A549 (cell line): ENCODE measurements at regions not wholly inside any gene's neighbourhood (a gene's known extent, or its start where the extent isn't known, plus 50 kb on each side); places are given as distances from the start of the nearest gene placed in this dataset.

Experiments
- ATAC-seq, 2 experiments: fragments of 200-7000 bp in 1 of 2; fragments of >200 bp in 1 of 2; cut with Nextera tagmentation in 1 of 2; cut with Tn5 transposase in 1 of 2; 3 replicates each; pipeline versions ENCODE4 v1.8.0 to v1.9.1; 2018 to 2020; ENCODE audit warnings: mild to moderate bottlenecking in 1 of 2, moderate library complexity in 1 of 2
- CTCF ChIA-PET: fragments of 300-600 bp; sonication (Branson Sonifier 250); formaldehyde crosslinking; extraction: SDS; loops from one replicate; lab custom pipeline; 2021; ENCODE audit warnings: antibody characterized with exemption, inconsistent platforms; lab: Yijun Ruan, JAX
- POLR2A ChIA-PET: fragments of 350-600 bp; formaldehyde crosslinking; extraction: SDS; loops from one replicate; lab custom pipeline; 2021; ENCODE audit warnings: antibody characterized with exemption, inconsistent platforms; lab: Yijun Ruan, JAX
- DNase-seq, 2 experiments: peaks; one replicate each; pipeline versions ENCODE4 v3.0.0 to v3.0.0-alpha.2; 2011 to 2016; ENCODE audit warnings: low read depth in 1 of 2, low spot score in 1 of 2
- FAIRE-seq: peaks from 2 replicates; lab custom pipeline; 2011; peaks lifted over from hg19 to GRCh38; lab: Jason Lieb, UNC
- H3K27ac ChIP-seq, 2 experiments: fragments of >200 bp; sonication (Bioruptor Twin); formaldehyde crosslinking; 3 replicates each; pipeline ENCODE4 v1.5.1; 2016 to 2017
- H3K4me1 ChIP-seq: fragments of >200 bp; sonication (Bioruptor Twin); formaldehyde crosslinking; 3 replicates; pipeline ENCODE4 v1.6.1; 2016
- H3K4me2 ChIP-seq: fragments of >200 bp; sonication (Bioruptor Twin); formaldehyde crosslinking; 3 replicates; pipeline ENCODE4 v1.6.1; 2016
- H3K4me3 ChIP-seq: fragments of >200 bp; sonication (Bioruptor Twin); formaldehyde crosslinking; 3 replicates; pipeline ENCODE4 v1.5.1; 2016
- H3K9me3 ChIP-seq: fragments of >200 bp; sonication (Bioruptor Twin); formaldehyde crosslinking; 3 replicates; pipeline ENCODE4 v1.6.1; 2016
- CBX8 ChIP-seq: fragments of 200-600 bp; sonication (generic); IDR thresholded peaks from 2 replicates; pipeline ENCODE4 v1.6.1; 2016
- CEBPB ChIP-seq, 2 experiments: fragments of >200 bp in 1 of 2; sonication (Bioruptor Twin) in 1 of 2; formaldehyde crosslinking in 1 of 2; IDR thresholded peaks; 2 replicates each; pipeline ENCODE4 v1.6.1; 2012 to 2016
- CHD4 ChIP-seq: fragments of 200-600 bp; sonication (generic); IDR thresholded peaks from 2 replicates; pipeline ENCODE4 v1.6.1; 2016; ENCODE audit warnings: antibody characterized with exemption, mild to moderate bottlenecking, borderline replicate concordance
- EHF ChIP-seq: fragments of 250-450 bp; sonication (Bioruptor Pico); IDR thresholded peaks from 2 replicates; pipeline ENCODE4 v1.5.0; 2020; ENCODE audit warnings: mild to moderate bottlenecking
- EHMT2 ChIP-seq: fragments of 200-600 bp; sonication (generic); IDR thresholded peaks from 2 replicates; pipeline ENCODE4 v1.6.1; 2016; ENCODE audit warnings: antibody characterized with exemption, low read depth, mild to moderate bottlenecking, moderate library complexity
- FOSL2 ChIP-seq, 2 experiments: fragments of 450-650 bp in 1 of 2; fragments of >200 bp in 1 of 2; sonication (Bioruptor Twin) in 1 of 2; formaldehyde crosslinking; IDR thresholded peaks; 2 replicates each; pipeline versions ENCODE4 v1.5.0 to v1.6.1; 2016 to 2020; ENCODE audit warnings: mild to moderate bottlenecking in 1 of 2, moderate library complexity in 1 of 2
- FOXS1 ChIP-seq: fragments of 250-450 bp; sonication (Bioruptor Pico); IDR thresholded peaks from 2 replicates; pipeline ENCODE4 v1.5.0; 2020; ENCODE audit warnings: mild to moderate bottlenecking, moderate library complexity
- HDAC2 ChIP-seq: fragments of 200-600 bp; sonication (generic); IDR thresholded peaks from 2 replicates; pipeline ENCODE4 v1.6.1; 2016
- HOXA7 ChIP-seq: fragments of 250-450 bp; sonication (Bioruptor Pico); IDR thresholded peaks from 2 replicates; pipeline ENCODE4 v1.5.0; 2020; ENCODE audit warnings: mild to moderate bottlenecking, moderate library complexity
- HOXB13 ChIP-seq: fragments of 250-450 bp; sonication (Bioruptor Pico); IDR thresholded peaks from 2 replicates; pipeline ENCODE4 v1.5.0; 2020; ENCODE audit warnings: low read depth, mild to moderate bottlenecking, moderate library complexity
- HOXB5 ChIP-seq: fragments of 250-450 bp; sonication (Bioruptor Pico); IDR thresholded peaks from 2 replicates; pipeline ENCODE4 v1.5.0; 2020; ENCODE audit warnings: mild to moderate bottlenecking, moderate library complexity
- MAFK ChIP-seq: fragments of 450-650 bp; IDR thresholded peaks from 2 replicates; pipeline ENCODE4 v1.6.1; 2014; ENCODE audit not compliant: partially characterized antibody
- MAZ ChIP-seq: fragments of 150-350 bp; IDR thresholded peaks from 2 replicates; pipeline ENCODE4 v1.6.1; 2014; ENCODE audit warnings: antibody characterized with exemption, low read depth, low read length, borderline replicate concordance
- MYC ChIP-seq: IDR thresholded peaks from 2 replicates; pipeline ENCODE4 v1.6.1; 2012; ENCODE audit warnings: mild to moderate bottlenecking, inconsistent platforms, low read length, improper control_type of control experiment, borderline replicate concordance
- POLR2A ChIP-seq: IDR thresholded peaks from 2 replicates; pipeline ENCODE4 v1.6.1; 2012; ENCODE audit warnings: mild to moderate bottlenecking, low read length
- RARB ChIP-seq: fragments of 250-450 bp; sonication (Bioruptor Pico); IDR thresholded peaks from 2 replicates; pipeline ENCODE4 v1.8.0; 2021; ENCODE audit warnings: mild to moderate bottlenecking, moderate library complexity
- RCOR1 ChIP-seq: fragments of 150-350 bp; IDR thresholded peaks from 2 replicates; pipeline ENCODE4 v1.6.1; 2014; ENCODE audit warnings: antibody characterized with exemption, low read length, low read depth
- RNF2 ChIP-seq: fragments of 200-600 bp; sonication (generic); IDR thresholded peaks from 2 replicates; pipeline ENCODE4 v1.6.1; 2016; ENCODE audit warnings: low read depth, mild to moderate bottlenecking, antibody characterized with exemption, moderate library complexity, borderline replicate concordance
- TFCP2L1 ChIP-seq: fragments of 250-450 bp; sonication (Bioruptor Pico); IDR thresholded peaks from 2 replicates; pipeline ENCODE4 v1.5.0; 2021; ENCODE audit warnings: mild to moderate bottlenecking
- TP53 ChIP-seq: fragments of 250-450 bp; sonication (Bioruptor Pico); IDR thresholded peaks from 2 replicates; pipeline ENCODE4 v1.5.0; 2021; ENCODE audit warnings: mild to moderate bottlenecking, moderate library complexity
- ZC3H11A ChIP-seq: fragments of 450-650 bp; IDR thresholded peaks from 2 replicates; pipeline ENCODE4 v1.6.1; 2014; ENCODE audit warnings: antibody characterized with exemption, mild to moderate bottlenecking
- ZFP36 ChIP-seq: fragments of 450-650 bp; IDR thresholded peaks from 2 replicates; pipeline ENCODE4 v1.6.1; 2014; ENCODE audit warnings: borderline replicate concordance; ENCODE audit not compliant: partially characterized antibody
- ZSCAN20 ChIP-seq: fragments of 250-450 bp; sonication (Bioruptor Pico); IDR thresholded peaks from 2 replicates; pipeline ENCODE4 v1.8.0; 2022; ENCODE audit warnings: mild to moderate bottlenecking, moderate library complexity
- WGBS: methylation state at CpG from one replicate; pipeline ENCODE4 v1.1.6; 2017; ENCODE audit errors: missing lambda C conversion rate; 5-methylcytosine and 5-hydroxymethylcytosine counted together
- TF ChIP-seq, protein P1 (sequence below): fragments of 450-650 bp; IDR thresholded peaks from 2 replicates; pipeline ENCODE4 v1.6.1; 2014; ENCODE audit warnings: antibody characterized with exemption
- TF ChIP-seq, protein P2 (sequence below): fragments of >200 bp; sonication (Bioruptor Twin); formaldehyde crosslinking; IDR thresholded peaks from 3 replicates; pipeline ENCODE4 v1.6.1; 2016
- TF ChIP-seq, protein P3 (sequence below): fragments of 200-600 bp; sonication (generic); IDR thresholded peaks from 2 replicates; pipeline ENCODE4 v1.6.1; 2016; ENCODE audit warnings: antibody characterized with exemption, mild to moderate bottlenecking, moderate library complexity

DNA sequence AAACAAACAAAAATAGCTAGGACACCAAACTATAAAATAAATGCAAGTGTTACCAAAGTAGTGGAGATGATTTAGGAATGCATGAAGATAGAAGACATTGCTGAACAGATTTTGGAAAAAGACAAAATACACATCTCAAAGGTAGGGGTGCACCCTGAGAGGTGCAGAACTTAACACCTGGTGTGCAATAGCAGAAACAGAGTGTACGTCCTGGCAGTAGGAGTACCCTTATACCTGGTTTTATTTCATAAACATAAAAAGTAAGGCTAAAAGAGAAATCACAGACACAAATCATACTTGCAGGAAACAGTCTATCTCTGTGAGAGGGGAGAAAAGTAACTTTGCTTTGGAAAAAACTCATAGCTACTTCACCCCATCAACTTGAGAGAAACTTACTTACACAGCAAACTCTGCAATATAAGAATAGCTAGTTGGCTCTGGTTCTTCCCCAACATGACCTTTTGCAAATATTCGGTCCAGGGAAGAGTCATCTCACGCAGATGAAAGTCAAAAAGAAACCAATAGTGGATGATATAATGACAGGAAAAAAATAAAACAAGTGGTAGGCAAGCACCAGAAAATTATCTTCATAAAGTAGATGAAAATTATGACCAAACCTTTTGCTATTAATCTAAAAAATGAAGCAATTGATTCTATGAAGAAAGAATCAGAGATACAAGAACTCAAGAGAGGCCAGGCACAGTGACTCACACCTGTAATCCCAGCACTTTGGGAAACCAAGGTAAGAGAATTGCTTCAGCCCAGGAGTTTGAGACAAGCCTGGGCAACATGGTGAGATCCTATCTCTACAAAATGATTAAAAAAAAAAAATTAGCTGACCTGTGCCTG lies 108.9 kb upstream of the BNIP2 start:
- DNase-seq (no peak), FAIRE-seq (peak; percentile 68), ATAC-seq (no peak)
- H3K4me3 ChIP-seq = no peak overlapping the region
- no peaks in the 10 kb centered on the region for H3K9me3 ChIP-seq
- ChIA-PET POLR2A (no interaction called here), CTCF (interaction anchor here (0.6 to 1.2 kb wide), 3 partner anchors 14 to 123 kb away, joined by 3 to 4 read pairs (median 3); no protein-coding TSS in a partner anchor)
- no peaks in the 10 kb centered on the region for H3K4me1 ChIP-seq
- no peak overlapping the region for H3K27ac ChIP-seq
- TF ChIP-seq POLR2A (no peak), RARB (no peak), FOXS1 (CRISPR knock-in tag) (no peak), CHD4 (no peak), RCOR1 (no peak), MAFK (no peak), EHMT2 (no peak), FOSL2 (IDR thresholded peaks at IDR 0.05) (no peak), FOSL2 (CRISPR knock-in tag; IDR thresholded peaks at IDR 0.05) (no peak), HOXA7 (CRISPR knock-in tag) (no peak), ZSCAN20 (CRISPR knock-in tag) (no peak), CBX8 (no peak), ZFP36 (no peak), HOXB5 (no peak)
- TF ChIP-seq, protein P1, sequence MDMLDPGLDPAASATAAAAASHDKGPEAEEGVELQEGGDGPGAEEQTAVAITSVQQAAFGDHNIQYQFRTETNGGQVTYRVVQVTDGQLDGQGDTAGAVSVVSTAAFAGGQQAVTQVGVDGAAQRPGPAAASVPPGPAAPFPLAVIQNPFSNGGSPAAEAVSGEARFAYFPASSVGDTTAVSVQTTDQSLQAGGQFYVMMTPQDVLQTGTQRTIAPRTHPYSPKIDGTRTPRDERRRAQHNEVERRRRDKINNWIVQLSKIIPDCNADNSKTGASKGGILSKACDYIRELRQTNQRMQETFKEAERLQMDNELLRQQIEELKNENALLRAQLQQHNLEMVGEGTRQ = no peak
- TF ChIP-seq, protein P2, sequence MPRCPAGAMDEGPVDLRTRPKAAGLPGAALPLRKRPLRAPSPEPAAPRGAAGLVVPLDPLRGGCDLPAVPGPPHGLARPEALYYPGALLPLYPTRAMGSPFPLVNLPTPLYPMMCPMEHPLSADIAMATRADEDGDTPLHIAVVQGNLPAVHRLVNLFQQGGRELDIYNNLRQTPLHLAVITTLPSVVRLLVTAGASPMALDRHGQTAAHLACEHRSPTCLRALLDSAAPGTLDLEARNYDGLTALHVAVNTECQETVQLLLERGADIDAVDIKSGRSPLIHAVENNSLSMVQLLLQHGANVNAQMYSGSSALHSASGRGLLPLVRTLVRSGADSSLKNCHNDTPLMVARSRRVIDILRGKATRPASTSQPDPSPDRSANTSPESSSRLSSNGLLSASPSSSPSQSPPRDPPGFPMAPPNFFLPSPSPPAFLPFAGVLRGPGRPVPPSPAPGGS = no peak
- H3K4me2 ChIP-seq = no peak overlapping the region
- WGBS = 36% methylated on average over 3 of the region's 3 CpGs

DNA sequence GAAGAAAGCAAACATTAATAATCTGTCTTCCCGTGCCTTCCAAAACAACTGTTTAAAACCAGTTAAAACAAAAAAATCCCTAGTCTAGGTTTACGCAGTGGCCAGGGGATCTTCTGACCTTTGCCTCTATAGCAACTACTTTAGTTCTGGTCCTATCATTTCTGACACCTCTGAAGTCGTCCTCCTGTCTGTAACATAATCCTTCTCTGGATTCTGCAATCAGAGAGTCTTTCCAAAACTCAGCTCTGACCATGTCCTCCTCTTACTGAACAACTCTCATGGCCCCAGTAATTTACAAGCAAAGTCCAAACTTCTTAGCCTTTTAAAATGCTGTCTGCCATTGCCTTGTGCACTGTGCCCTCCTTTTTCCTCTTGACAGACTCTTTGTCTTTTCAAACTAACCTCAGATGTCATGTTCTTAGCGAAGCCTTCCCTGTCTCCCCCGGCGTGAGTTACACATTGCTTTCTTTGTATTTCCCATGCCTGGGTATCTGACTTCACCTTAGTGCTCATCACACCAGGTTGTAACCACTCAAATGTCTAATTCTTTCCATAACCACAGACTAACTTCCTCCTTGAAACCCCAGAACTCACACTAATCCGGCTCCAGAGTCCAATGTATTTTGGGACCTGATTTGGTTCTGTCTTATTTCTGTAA lies 105.2 kb upstream of the BNIP2 start:
- 42% methylated on average over 7 of the region's 7 CpGs for WGBS
- no peak for TF ChIP-seq POLR2A
- no peak for TF ChIP-seq MAFK
- TF ChIP-seq, protein P1 = no peak
- TF ChIP-seq HOXA7 (CRISPR knock-in tag) = no peak
- TF ChIP-seq HDAC2 = no peak
- TF ChIP-seq, protein P3, sequence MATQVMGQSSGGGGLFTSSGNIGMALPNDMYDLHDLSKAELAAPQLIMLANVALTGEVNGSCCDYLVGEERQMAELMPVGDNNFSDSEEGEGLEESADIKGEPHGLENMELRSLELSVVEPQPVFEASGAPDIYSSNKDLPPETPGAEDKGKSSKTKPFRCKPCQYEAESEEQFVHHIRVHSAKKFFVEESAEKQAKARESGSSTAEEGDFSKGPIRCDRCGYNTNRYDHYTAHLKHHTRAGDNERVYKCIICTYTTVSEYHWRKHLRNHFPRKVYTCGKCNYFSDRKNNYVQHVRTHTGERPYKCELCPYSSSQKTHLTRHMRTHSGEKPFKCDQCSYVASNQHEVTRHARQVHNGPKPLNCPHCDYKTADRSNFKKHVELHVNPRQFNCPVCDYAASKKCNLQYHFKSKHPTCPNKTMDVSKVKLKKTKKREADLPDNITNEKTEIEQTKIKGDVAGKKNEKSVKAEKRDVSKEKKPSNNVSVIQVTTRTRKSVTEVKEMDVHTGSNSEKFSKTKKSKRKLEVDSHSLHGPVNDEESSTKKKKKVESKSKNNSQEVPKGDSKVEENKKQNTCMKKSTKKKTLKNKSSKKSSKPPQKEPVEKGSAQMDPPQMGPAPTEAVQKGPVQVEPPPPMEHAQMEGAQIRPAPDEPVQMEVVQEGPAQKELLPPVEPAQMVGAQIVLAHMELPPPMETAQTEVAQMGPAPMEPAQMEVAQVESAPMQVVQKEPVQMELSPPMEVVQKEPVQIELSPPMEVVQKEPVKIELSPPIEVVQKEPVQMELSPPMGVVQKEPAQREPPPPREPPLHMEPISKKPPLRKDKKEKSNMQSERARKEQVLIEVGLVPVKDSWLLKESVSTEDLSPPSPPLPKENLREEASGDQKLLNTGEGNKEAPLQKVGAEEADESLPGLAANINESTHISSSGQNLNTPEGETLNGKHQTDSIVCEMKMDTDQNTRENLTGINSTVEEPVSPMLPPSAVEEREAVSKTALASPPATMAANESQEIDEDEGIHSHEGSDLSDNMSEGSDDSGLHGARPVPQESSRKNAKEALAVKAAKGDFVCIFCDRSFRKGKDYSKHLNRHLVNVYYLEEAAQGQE = no peak
- TF ChIP-seq MAZ = no peak
- TF ChIP-seq ZFP36 = no peak
- TF ChIP-seq EHMT2 = no peak
- no peak for TF ChIP-seq CEBPB (IDR thresholded peaks at IDR 0.05)
- TF ChIP-seq RNF2 = no peak
- TF ChIP-seq TFCP2L1 (CRISPR knock-in tag) = no peak
- TF ChIP-seq MYC = no peak
- TF ChIP-seq HOXB13 (CRISPR knock-in tag) = no peak
- no peak for TF ChIP-seq FOSL2 (IDR thresholded peaks at IDR 0.05)
- no peak for TF ChIP-seq FOSL2 (CRISPR knock-in tag; IDR thresholded peaks at IDR 0.05)
- no peak for TF ChIP-seq ZC3H11A
- TF ChIP-seq EHF (CRISPR knock-in tag) = no peak
- TF ChIP-seq TP53 = no peak
- ATAC-seq = no peak
- ChIA-PET POLR2A (no interaction called here), CTCF (interaction anchor here (0.7 to 1.5 kb wide), 2 partner anchors 9 to 103 kb away, joined by 3 to 5 read pairs; no protein-coding TSS in a partner anchor)
- peak; percentile 56 for FAIRE-seq
- no peaks in the 10 kb centered on the region for H3K4me1 ChIP-seq
- H3K9me3 ChIP-seq = no peaks in the 10 kb centered on the region
- no peak overlapping the region for H3K4me2 ChIP-seq
- no peak overlapping the region for H3K4me3 ChIP-seq
- H3K27ac ChIP-seq = no peak overlapping the region
- no peak for DNase-seq
